Pancreas (tissue), 10 donors: ENCODE measurements at regions not wholly inside any gene's neighbourhood (a gene's known extent, or its start where the extent isn't known, plus 50 kb on each side); places are given as distances from the start of the nearest gene placed in this dataset.

Experiments used
- ATAC-seq, 4 donors: fragments of 200-7000 bp; cut with Tn5 transposase; one replicate each; pipeline versions ENCODE4 v1.8.0 to v1.9.1; 2020; ENCODE audit warnings: mild to moderate bottlenecking in 4 of 4, moderate library complexity in 4 of 4
- DNase-seq, 6 donors: peaks; one replicate each; pipeline ENCODE4 v3.0.0-alpha.2; 2020
- FAIRE-seq: peaks from 2 replicates; lab custom pipeline; 2012; peaks lifted over from hg19 to GRCh38; lab: Jason Lieb, UNC
- H3K27ac ChIP-seq, 4 donors: fragments of 200-600 bp; sonication (generic); 1 replicate in 3 of 4; 2 replicates in 1 of 4; pipeline versions ENCODE4 v1.5.0 to v1.8.0; 2020
- H3K27me3 ChIP-seq, 4 donors: fragments of 200-600 bp; one replicate each; pipeline ENCODE4 v1.8.0; 2021
- H3K36me3 ChIP-seq, 3 donors: fragments of 200-600 bp; sonication (generic) in 1 of 3; one replicate each; pipeline versions ENCODE4 v1.5.0 to v1.8.0; 2020 to 2021
- H3K4me1 ChIP-seq, 3 donors: fragments of 200-600 bp; one replicate each; pipeline ENCODE4 v1.8.0; 2021
- H3K4me3 ChIP-seq, 4 donors: fragments of 200-600 bp; sonication (generic) in 2 of 4; one replicate each; pipeline versions ENCODE4 v1.5.0 to v1.8.0; 2020 to 2021
- H3K9me3 ChIP-seq, 4 donors: fragments of 200-600 bp; one replicate each; pipeline ENCODE4 v1.8.0; 2021
- CTCF ChIP-seq, 4 donors: fragments of 200-600 bp; sonication (generic) in 3 of 4; IDR thresholded peaks; one replicate each; pipeline versions ENCODE4 v1.5.0 to v1.8.0; 2021; ENCODE audit warnings: antibody characterized with exemption in 4 of 4
- WGBS, 2 donors: extraction: QIAGEN DNeasy Blood & Tissue Kit; methylation state at CpG; one replicate each; pipeline ENCODE4 v1.1.7; 2013; 5-methylcytosine and 5-hydroxymethylcytosine counted together
- intact Hi-C, 3 donors: fragments of 100-400 bp; cut with DNase I; formaldehyde crosslinking; loops; one replicate each; pipeline versions ENCODE4 v1.11.1 to v1.14.2; 2022
- donor health status: healthy with polysubstance abuse.
- donor health status: DM: no; HTN: no; CAD: no; lungs with moderate emphysema.
- donor health status: DM: no; HTN: no; CAD: no.
- donor health status: control.
- donor health status: control.
- donor health status: Bipolar disorder and iron deficiency.
- donor health status: DM: yes; HTN: yes; CAD: no.
- donor health status: DM: no; HTN: no; CAD: no.
- donor health status: DM: no; HTN: no; CAD: no.
- donor health status: DM: yes; HTN: yes; CAD: no.

- Histone ChIP-seq H3K4me1 (no peaks in the 10 kb centered on the region), H3K36me3 (no peaks in the 10 kb centered on the region), H3K9me3 (no peaks in the 10 kb centered on the region), H3K27me3 (no peaks in the 10 kb centered on the region), H3K27ac (no peak overlapping the region), H3K4me3 (no peak overlapping the region)
- intact Hi-C loops = no loop called here
- DNase-seq = no peak
- no peak for TF ChIP-seq CTCF (IDR thresholded peaks at IDR 0.05)
- no peak for FAIRE-seq
- no peak for ATAC-seq
- WGBS, 2 donors = 61 to 76% methylated on average over 1 of the region's 1 CpG
Observed at GRCh38 chr1:191851799-191852595, 306.3 kb upstream of the RGS18 start.

- Histone ChIP-seq H3K36me3 (no peaks in the 10 kb centered on the region), H3K27me3 (no peaks in the 10 kb centered on the region), H3K27ac (no peak overlapping the region), H3K4me1 (no peaks in the 10 kb centered on the region), H3K4me3 (no peak overlapping the region), H3K9me3 (no peaks in the 10 kb centered on the region)
- FAIRE-seq (no peak), ATAC-seq (no peak), DNase-seq (no peak)
- TF ChIP-seq CTCF (IDR thresholded peaks at IDR 0.05) = no peak
- intact Hi-C loops = no loop called here
- 73 to 92% methylated on average over 1 of the region's 1 CpG for WGBS, 2 donors
Observed at GRCh38 chr1:191852907-191853306, 305.4 kb upstream of the RGS18 start.

- H3K4me3 ChIP-seq = no peak overlapping the region
- H3K9me3 ChIP-seq = no peaks in the 10 kb centered on the region
- intact Hi-C loops = no loop called here
- DNase-seq (no peak), FAIRE-seq (no peak), ATAC-seq (no peak)
- no peaks in the 10 kb centered on the region for H3K36me3 ChIP-seq
- no peaks in the 10 kb centered on the region for H3K27me3 ChIP-seq
- no peaks in the 10 kb centered on the region for H3K4me1 ChIP-seq
- H3K27ac ChIP-seq = no peak overlapping the region
- no peak for TF ChIP-seq CTCF (IDR thresholded peaks at IDR 0.05)
- WGBS, 2 donors = 60 to 72% methylated on average over 1 of the region's 1 CpG
Observed at GRCh38 chr1:191857600-191857999, 300.7 kb upstream of the RGS18 start.

GRCh38 chr1:191865479-191865878, 292.8 kb upstream of the RGS18 start:
- DNase-seq = no peak
- no peaks in the 10 kb centered on the region for H3K36me3 ChIP-seq
- no peaks in the 10 kb centered on the region for H3K27me3 ChIP-seq
- H3K27ac ChIP-seq = no peak overlapping the region
- no peaks in the 10 kb centered on the region for H3K4me1 ChIP-seq
- intact Hi-C loops = no loop called here
- H3K9me3 ChIP-seq = no peaks in the 10 kb centered on the region
- TF ChIP-seq CTCF (IDR thresholded peaks at IDR 0.05) = no peak
- no peak for FAIRE-seq
- ATAC-seq = no peak
- no peak overlapping the region for H3K4me3 ChIP-seq
- 60 to 77% methylated on average over 6 of the region's 6 CpGs for WGBS, 2 donors

- Histone ChIP-seq H3K4me1 (no peaks in the 10 kb centered on the region), H3K4me3 (no peak overlapping the region), H3K36me3 (no peaks in the 10 kb centered on the region), H3K27me3 (no peaks in the 10 kb centered on the region), H3K9me3 (no peaks in the 10 kb centered on the region), H3K27ac (no peak overlapping the region)
- WGBS, 2 donors = 35% methylated on average over 2 of the region's 2 CpGs
- no peak for FAIRE-seq
- no peak for DNase-seq
- TF ChIP-seq CTCF (IDR thresholded peaks at IDR 0.05) = no peak
- no peak for ATAC-seq
- intact Hi-C loops = no loop called here
Observed at GRCh38 chr1:191866155-191866554, 292.1 kb upstream of the RGS18 start.
